Panc1 (cell line): ENCODE measurements at regions not wholly inside any gene's neighbourhood (a gene's known extent, or its start where the extent isn't known, plus 50 kb on each side); places are given as distances from the start of the nearest gene placed in this dataset.

Experiments used
- ATAC-seq: fragments of 200-7000 bp; cut with Tn5 transposase; 2 replicates; pipeline ENCODE4 v1.9.1; 2020; ENCODE audit warnings: mild to moderate bottlenecking, moderate library complexity
- BruUV-seq: library from RNA; stranded (reverse); fragments of 400-500 nt; replicated peaks from 2 replicates; lab custom pipeline; 2021; lab: Mats Ljungman, UMichigan
- CTCF ChIA-PET: fragments of 300-600 bp; sonication (Branson Sonifier 250); formaldehyde crosslinking; loops from one replicate; lab custom pipeline; 2022; ENCODE audit warnings: antibody characterized with exemption; lab: Charles Lee
- POLR2A ChIA-PET: fragments of 300-600 bp; sonication (Branson Sonifier 250); formaldehyde crosslinking; loops from one replicate; lab custom pipeline; 2022; ENCODE audit warnings: antibody characterized with exemption; lab: Charles Lee
- DNase-seq: peaks from one replicate; pipeline ENCODE4 v3.0.0-alpha.2; 2010; ENCODE audit warnings: low read depth, low spot score
- H3K27ac ChIP-seq: 2 replicates; pipeline ENCODE4 v1.5.1; 2011; ENCODE audit warnings: mild to moderate bottlenecking, low read length, inconsistent platforms
- H3K27me3 ChIP-seq: fragments of 200-500 bp; sonication (Bioruptor generic); 2 replicates; pipeline ENCODE4 v1.6.0; 2014; ENCODE audit warnings: low read length, inconsistent platforms; ENCODE audit not compliant: control insufficient read depth, insufficient read depth
- H3K36me3 ChIP-seq: fragments of 200-500 bp; sonication (Bioruptor generic); 2 replicates; pipeline ENCODE4 v1.5.1; 2014; ENCODE audit warnings: inconsistent platforms, mild to moderate bottlenecking, low read length, moderate library complexity; ENCODE audit not compliant: control insufficient read depth, insufficient read depth
- H3K4me1 ChIP-seq: 2 replicates; pipeline ENCODE4 v1.5.1; 2011; ENCODE audit warnings: inconsistent platforms, mild to moderate bottlenecking, low read length, moderate library complexity; ENCODE audit not compliant: control insufficient read depth, insufficient read depth
- H3K4me3 ChIP-seq, 2 experiments: 2 replicates each; pipeline ENCODE4 v1.5.1; 2011 to 2012; ENCODE audit warnings: low read depth in 2 of 2, low read length in 2 of 2, mild to moderate bottlenecking in 2 of 2, inconsistent platforms in 1 of 2, moderate library complexity in 1 of 2
- H3K9me3 ChIP-seq: fragments of 200-500 bp; sonication (Bioruptor generic); 2 replicates; pipeline ENCODE4 v1.5.1; 2014; ENCODE audit warnings: low read depth, mild to moderate bottlenecking, inconsistent platforms, low read length, moderate library complexity; ENCODE audit not compliant: control insufficient read depth, insufficient read depth
- POLR2AphosphoS5 ChIP-seq: IDR thresholded peaks from 2 replicates; pipeline ENCODE4 v1.6.1; 2012; ENCODE audit warnings: mild to moderate bottlenecking, low read depth, low read length, moderate library complexity
- SIN3A ChIP-seq: IDR thresholded peaks from 2 replicates; pipeline ENCODE4 v1.6.1; 2012; ENCODE audit warnings: low read depth, mild to moderate bottlenecking, low read length, moderate library complexity, borderline replicate concordance; ENCODE audit not compliant: insufficient read depth
- TCF7L2 ChIP-seq: IDR thresholded peaks from 2 replicates; pipeline ENCODE4 v1.6.1; 2011; ENCODE audit warnings: mild to moderate bottlenecking, low read depth, low read length, inconsistent platforms
- in situ Hi-C: cut with HindIII; loops from 2 replicates; pipeline ENCODE4 v1.10.0; 2016; ENCODE audit warnings: low sequenced_read_pairs, low pct_unique_long_range_greater_than_20kb
- intact Hi-C: fragments of 100-400 bp; cut with micrococcal nuclease; formaldehyde crosslinking; loops from one replicate; pipeline ENCODE4 v1.10.0; 2022; ENCODE audit not compliant: unreplicated experiment
- TF ChIP-seq, protein P1 (sequence below), 2 experiments: IDR thresholded peaks; 2 replicates each; pipeline ENCODE4 v1.6.1; 2011 to 2012; ENCODE audit warnings: low read depth in 2 of 2, control low read depth in 1 of 2, low read length in 1 of 2, mild to moderate bottlenecking in 1 of 2, moderate library complexity in 1 of 2; ENCODE audit not compliant: insufficient read depth in 1 of 2
- TF ChIP-seq, protein P2 (sequence below): fragments of 450-650 bp; IDR thresholded peaks from 2 replicates; pipeline ENCODE4 v1.5.1; 2017; ENCODE audit warnings: mild to moderate bottlenecking

DNA sequence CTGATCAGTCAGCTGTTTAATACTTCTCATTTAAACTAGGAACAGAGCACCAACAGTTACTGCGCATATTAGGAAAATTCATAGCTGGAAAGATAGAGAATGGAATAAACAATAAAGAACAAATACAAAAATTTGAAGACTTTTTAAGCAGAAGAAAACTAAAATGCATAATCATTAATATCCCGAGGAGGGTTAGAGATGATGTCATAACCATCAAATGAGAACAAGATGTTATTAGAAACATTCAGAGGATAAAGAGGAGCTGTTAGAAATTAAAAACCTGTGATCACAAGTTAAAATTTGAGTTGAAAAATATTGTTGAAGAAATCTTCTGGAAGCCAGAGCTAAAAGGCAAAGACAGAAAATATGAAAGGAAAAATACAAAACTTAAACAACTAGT, 54.0 kb upstream of the ALKAL2 start:
- H3K27me3 ChIP-seq = peaks cover 5% of the 10 kb centered on the region
- ATAC-seq (no peak), DNase-seq (no peak)
- H3K9me3 ChIP-seq = no peaks in the 10 kb centered on the region
- TF ChIP-seq POLR2AphosphoS5 (no peak), SIN3A (no peak)
- TF ChIP-seq, protein P1, sequence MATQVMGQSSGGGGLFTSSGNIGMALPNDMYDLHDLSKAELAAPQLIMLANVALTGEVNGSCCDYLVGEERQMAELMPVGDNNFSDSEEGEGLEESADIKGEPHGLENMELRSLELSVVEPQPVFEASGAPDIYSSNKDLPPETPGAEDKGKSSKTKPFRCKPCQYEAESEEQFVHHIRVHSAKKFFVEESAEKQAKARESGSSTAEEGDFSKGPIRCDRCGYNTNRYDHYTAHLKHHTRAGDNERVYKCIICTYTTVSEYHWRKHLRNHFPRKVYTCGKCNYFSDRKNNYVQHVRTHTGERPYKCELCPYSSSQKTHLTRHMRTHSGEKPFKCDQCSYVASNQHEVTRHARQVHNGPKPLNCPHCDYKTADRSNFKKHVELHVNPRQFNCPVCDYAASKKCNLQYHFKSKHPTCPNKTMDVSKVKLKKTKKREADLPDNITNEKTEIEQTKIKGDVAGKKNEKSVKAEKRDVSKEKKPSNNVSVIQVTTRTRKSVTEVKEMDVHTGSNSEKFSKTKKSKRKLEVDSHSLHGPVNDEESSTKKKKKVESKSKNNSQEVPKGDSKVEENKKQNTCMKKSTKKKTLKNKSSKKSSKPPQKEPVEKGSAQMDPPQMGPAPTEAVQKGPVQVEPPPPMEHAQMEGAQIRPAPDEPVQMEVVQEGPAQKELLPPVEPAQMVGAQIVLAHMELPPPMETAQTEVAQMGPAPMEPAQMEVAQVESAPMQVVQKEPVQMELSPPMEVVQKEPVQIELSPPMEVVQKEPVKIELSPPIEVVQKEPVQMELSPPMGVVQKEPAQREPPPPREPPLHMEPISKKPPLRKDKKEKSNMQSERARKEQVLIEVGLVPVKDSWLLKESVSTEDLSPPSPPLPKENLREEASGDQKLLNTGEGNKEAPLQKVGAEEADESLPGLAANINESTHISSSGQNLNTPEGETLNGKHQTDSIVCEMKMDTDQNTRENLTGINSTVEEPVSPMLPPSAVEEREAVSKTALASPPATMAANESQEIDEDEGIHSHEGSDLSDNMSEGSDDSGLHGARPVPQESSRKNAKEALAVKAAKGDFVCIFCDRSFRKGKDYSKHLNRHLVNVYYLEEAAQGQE (IDR thresholded peaks at IDR 0.05; ENCODE audit: insufficient read depth in 1 of 2, low read depth in 2 of 2, low read length in 1 of 2) = no peak
- TF ChIP-seq, protein P2, sequence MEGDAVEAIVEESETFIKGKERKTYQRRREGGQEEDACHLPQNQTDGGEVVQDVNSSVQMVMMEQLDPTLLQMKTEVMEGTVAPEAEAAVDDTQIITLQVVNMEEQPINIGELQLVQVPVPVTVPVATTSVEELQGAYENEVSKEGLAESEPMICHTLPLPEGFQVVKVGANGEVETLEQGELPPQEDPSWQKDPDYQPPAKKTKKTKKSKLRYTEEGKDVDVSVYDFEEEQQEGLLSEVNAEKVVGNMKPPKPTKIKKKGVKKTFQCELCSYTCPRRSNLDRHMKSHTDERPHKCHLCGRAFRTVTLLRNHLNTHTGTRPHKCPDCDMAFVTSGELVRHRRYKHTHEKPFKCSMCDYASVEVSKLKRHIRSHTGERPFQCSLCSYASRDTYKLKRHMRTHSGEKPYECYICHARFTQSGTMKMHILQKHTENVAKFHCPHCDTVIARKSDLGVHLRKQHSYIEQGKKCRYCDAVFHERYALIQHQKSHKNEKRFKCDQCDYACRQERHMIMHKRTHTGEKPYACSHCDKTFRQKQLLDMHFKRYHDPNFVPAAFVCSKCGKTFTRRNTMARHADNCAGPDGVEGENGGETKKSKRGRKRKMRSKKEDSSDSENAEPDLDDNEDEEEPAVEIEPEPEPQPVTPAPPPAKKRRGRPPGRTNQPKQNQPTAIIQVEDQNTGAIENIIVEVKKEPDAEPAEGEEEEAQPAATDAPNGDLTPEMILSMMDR = no peak
- intact Hi-C loops (no loop called here), in situ Hi-C loops (no loop called here)
- CTCF ChIA-PET = no interaction called here
- POLR2A ChIA-PET = no interaction called here
- no TSS peak for BruUV-seq
- H3K4me3 ChIP-seq = no peak overlapping the region
- H3K27ac ChIP-seq = no peak overlapping the region
- H3K36me3 ChIP-seq = no peaks in the 10 kb centered on the region
- H3K4me1 ChIP-seq = no peaks in the 10 kb centered on the region

DNA sequence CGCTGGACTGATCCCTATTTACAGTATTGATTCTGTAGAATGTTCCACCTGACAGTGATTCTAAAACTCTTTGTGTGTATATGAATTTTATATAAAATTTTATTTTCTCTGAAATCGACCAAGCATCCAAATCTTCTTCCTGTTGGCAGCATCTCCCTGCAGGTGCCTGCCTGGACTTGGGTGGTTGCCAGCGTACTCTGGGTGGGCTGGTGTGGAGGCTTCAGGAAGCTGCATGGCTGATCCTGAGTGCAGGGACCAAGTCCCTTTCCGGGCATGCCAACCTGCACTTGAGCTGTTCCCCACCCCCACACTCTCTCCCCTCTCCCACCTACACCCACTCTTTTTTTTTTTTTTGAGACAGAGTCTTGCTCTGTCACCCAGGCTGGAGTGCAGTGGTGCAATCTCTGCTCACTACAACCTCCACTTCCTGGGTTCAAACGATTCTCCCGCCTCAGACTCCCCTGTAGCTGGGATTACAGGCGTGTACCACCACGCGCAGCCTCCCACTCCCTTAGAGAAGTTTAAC, 53.2 kb upstream of the ALKAL2 start:
- intact Hi-C loops (no loop called here), in situ Hi-C loops (no loop called here)
- H3K27me3 ChIP-seq = peaks cover 2% of the 10 kb centered on the region
- POLR2A ChIA-PET = no interaction called here
- no peak for DNase-seq
- no peak overlapping the region for H3K27ac ChIP-seq
- no peak overlapping the region for H3K4me3 ChIP-seq
- H3K36me3 ChIP-seq = no peaks in the 10 kb centered on the region
- no peaks in the 10 kb centered on the region for H3K4me1 ChIP-seq
- BruUV-seq = no TSS peak
- TF ChIP-seq POLR2AphosphoS5 = no peak
- TF ChIP-seq, protein P1 (IDR thresholded peaks at IDR 0.05; ENCODE audit: insufficient read depth in 1 of 2, low read depth in 2 of 2, low read length in 1 of 2) = no peak
- TF ChIP-seq, protein P2 = no peak
- TF ChIP-seq SIN3A = no peak
- no peak for TF ChIP-seq TCF7L2
- CTCF ChIA-PET = no interaction called here
- no peak for ATAC-seq
- no peaks in the 10 kb centered on the region for H3K9me3 ChIP-seq
